ENCODE measurements at regions not wholly inside any gene's neighbourhood (a gene's known extent, or its start where the extent isn't known, plus 50 kb on each side); places are given as distances from the start of the nearest gene placed in this dataset.

DNA sequence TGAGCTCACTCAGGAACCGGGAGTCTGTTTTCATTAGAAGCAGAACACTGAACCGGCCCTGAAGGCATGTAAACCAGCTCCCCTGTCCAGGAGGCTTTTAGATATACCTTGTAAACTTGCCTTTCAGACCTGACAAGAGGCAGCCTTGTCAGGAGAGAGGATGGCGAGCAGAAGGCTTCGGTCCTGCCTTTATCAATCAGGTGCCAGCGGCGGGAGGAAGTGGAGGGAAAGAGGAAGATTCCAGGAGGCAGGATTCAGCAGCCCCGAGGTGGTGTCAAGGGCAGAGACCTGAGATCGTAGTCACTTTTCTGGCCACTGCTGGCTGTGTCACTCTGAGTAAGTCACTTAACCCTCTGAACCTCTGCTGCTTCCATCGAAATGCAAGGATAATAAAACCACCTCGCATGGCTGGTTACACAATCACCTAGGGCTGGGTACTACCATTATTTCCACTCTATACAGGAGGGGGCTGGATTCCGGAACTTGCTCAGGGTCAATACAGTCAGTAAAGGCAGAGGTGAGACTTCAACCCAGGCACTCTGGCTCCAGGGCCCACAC lies 181.0 kb downstream of the CHST1 start (continued):
- no peak for TF ChIP-seq MYBL2 (CRISPR knock-in tag; IDR thresholded peaks at IDR 0.05)
- no peak for TF ChIP-seq KAT7 (CRISPR knock-in tag; IDR thresholded peaks at IDR 0.05; ENCODE audit: borderline replicate concordance)
- TF ChIP-seq TP53 (CRISPR knock-in tag; IDR thresholded peaks at IDR 0.05) = no peak
- TF ChIP-seq, protein P1, sequence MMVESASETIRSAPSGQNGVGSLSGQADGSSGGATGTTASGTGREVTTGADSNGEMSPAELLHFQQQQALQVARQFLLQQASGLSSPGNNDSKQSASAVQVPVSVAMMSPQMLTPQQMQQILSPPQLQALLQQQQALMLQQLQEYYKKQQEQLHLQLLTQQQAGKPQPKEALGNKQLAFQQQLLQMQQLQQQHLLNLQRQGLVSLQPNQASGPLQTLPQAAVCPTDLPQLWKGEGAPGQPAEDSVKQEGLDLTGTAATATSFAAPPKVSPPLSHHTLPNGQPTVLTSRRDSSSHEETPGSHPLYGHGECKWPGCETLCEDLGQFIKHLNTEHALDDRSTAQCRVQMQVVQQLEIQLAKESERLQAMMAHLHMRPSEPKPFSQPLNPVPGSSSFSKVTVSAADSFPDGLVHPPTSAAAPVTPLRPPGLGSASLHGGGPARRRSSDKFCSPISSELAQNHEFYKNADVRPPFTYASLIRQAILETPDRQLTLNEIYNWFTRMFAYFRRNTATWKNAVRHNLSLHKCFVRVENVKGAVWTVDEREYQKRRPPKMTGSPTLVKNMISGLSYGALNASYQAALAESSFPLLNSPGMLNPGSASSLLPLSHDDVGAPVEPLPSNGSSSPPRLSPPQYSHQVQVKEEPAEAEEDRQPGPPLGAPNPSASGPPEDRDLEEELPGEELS (CRISPR knock-in tag; IDR thresholded peaks at IDR 0.05) = no peak

DNA sequence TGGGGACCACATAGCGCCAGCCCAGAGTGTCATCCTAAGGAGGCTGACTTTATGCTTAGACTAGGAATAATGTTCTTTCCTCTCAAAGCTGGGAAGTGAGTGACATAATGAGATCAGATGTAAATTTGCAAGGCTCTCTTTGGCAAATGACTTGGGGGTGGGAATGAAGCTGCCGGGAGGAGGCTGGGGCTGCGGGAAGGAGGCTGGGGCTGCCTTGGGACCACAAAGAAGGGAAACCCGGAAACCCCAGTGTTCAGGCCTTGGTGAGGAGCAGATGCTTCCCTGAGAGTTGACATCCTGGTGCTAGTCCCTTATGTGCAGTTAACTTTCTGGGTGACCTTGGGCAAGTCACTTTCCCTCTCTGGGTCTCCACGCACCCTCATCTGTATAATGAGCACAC lies 182.0 kb downstream of the CHST1 start:
- Mint-ChIP-seq H3K4me3 (no peak overlapping the region), H3K27ac (no peak overlapping the region), H3K36me3 (no peaks in the 10 kb centered on the region), H3K9me3 (peaks cover 5% of the 10 kb centered on the region; the same call in 1 of the 2 replicates), H3K4me1 (peaks cover 14% of the 10 kb centered on the region), H3K27me3 (ENCODE audit: low read depth) (no peaks in the 10 kb centered on the region; the same call in 1 of the 2 replicates)
- ChIA-PET CTCF (interaction anchor here (1.5 to 2.6 kb wide), 2 partner anchors 172 to 288 kb away, joined by 7 to 8 read pairs; no protein-coding TSS in a partner anchor), POLR2A (no interaction called here)
- TF ChIP-seq, protein P2, sequence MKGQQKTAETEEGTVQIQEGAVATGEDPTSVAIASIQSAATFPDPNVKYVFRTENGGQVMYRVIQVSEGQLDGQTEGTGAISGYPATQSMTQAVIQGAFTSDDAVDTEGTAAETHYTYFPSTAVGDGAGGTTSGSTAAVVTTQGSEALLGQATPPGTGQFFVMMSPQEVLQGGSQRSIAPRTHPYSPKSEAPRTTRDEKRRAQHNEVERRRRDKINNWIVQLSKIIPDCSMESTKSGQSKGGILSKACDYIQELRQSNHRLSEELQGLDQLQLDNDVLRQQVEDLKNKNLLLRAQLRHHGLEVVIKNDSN (CRISPR knock-in tag; IDR thresholded peaks at IDR 0.05) = no peak
- TF ChIP-seq, protein P3, sequence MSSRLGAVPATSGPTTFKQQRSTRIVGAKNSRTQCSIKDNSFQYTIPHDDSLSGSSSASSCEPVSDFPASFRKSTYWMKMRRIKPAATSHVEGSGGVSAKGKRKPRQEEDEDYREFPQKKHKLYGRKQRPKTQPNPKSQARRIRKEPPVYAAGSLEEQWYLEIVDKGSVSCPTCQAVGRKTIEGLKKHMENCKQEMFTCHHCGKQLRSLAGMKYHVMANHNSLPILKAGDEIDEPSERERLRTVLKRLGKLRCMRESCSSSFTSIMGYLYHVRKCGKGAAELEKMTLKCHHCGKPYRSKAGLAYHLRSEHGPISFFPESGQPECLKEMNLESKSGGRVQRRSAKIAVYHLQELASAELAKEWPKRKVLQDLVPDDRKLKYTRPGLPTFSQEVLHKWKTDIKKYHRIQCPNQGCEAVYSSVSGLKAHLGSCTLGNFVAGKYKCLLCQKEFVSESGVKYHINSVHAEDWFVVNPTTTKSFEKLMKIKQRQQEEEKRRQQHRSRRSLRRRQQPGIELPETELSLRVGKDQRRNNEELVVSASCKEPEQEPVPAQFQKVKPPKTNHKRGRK (CRISPR knock-in tag; IDR thresholded peaks at IDR 0.05; ENCODE audit: borderline replicate concordance) = no peak
- TF ChIP-seq, protein P4, sequence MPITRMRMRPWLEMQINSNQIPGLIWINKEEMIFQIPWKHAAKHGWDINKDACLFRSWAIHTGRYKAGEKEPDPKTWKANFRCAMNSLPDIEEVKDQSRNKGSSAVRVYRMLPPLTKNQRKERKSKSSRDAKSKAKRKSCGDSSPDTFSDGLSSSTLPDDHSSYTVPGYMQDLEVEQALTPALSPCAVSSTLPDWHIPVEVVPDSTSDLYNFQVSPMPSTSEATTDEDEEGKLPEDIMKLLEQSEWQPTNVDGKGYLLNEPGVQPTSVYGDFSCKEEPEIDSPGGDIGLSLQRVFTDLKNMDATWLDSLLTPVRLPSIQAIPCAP (CRISPR knock-in tag; IDR thresholded peaks at IDR 0.05) = no peak
- no peak for TF ChIP-seq ZNF138 (CRISPR knock-in tag; conservative IDR thresholded peaks at IDR 0.05)
- TF ChIP-seq, protein P5, sequence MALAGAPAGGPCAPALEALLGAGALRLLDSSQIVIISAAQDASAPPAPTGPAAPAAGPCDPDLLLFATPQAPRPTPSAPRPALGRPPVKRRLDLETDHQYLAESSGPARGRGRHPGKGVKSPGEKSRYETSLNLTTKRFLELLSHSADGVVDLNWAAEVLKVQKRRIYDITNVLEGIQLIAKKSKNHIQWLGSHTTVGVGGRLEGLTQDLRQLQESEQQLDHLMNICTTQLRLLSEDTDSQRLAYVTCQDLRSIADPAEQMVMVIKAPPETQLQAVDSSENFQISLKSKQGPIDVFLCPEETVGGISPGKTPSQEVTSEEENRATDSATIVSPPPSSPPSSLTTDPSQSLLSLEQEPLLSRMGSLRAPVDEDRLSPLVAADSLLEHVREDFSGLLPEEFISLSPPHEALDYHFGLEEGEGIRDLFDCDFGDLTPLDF (CRISPR knock-in tag; IDR thresholded peaks at IDR 0.05) = no peak
- no peak for DNase-seq (ENCODE audit: low spot score)
- ATAC-seq = no peak

DNA sequence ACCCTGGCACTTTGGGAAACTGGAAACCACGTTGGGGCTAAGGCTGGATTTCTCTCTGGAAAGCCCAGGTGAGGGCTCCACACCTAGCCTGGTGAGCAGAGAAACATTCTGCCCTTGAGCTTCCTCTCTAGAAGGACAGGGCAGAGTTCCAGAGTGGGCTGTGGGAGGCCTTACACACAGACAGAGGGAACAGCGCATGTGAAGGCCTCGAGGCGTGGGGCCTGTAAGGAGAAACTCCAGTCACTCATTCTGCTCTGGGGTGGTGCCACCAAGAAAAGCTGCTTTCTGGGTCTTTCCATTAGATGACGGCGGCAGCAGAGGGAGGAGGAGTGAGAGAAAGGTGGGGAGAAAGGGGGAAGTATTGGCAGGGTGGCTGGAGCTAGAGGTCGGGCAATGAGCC lies 183.1 kb downstream of the CHST1 start:
- H3K9me3 Mint-ChIP-seq = peaks cover 5% of the 10 kb centered on the region; the same call in 1 of the 2 replicates
- H3K4me3 Mint-ChIP-seq = no peak overlapping the region
- no peaks in the 10 kb centered on the region for H3K36me3 Mint-ChIP-seq
- H3K27me3 Mint-ChIP-seq (ENCODE audit: low read depth) = no peaks in the 10 kb centered on the region; the same call in 1 of the 2 replicates
- TF ChIP-seq ETV6 (CRISPR knock-in tag; IDR thresholded peaks at IDR 0.05) = no peak
- TF ChIP-seq, protein P6, sequence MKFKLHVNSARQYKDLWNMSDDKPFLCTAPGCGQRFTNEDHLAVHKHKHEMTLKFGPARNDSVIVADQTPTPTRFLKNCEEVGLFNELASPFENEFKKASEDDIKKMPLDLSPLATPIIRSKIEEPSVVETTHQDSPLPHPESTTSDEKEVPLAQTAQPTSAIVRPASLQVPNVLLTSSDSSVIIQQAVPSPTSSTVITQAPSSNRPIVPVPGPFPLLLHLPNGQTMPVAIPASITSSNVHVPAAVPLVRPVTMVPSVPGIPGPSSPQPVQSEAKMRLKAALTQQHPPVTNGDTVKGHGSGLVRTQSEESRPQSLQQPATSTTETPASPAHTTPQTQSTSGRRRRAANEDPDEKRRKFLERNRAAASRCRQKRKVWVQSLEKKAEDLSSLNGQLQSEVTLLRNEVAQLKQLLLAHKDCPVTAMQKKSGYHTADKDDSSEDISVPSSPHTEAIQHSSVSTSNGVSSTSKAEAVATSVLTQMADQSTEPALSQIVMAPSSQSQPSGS (CRISPR knock-in tag; IDR thresholded peaks at IDR 0.05; ENCODE audit: borderline replicate concordance, low read depth) = no peak
- TF ChIP-seq, protein P7, sequence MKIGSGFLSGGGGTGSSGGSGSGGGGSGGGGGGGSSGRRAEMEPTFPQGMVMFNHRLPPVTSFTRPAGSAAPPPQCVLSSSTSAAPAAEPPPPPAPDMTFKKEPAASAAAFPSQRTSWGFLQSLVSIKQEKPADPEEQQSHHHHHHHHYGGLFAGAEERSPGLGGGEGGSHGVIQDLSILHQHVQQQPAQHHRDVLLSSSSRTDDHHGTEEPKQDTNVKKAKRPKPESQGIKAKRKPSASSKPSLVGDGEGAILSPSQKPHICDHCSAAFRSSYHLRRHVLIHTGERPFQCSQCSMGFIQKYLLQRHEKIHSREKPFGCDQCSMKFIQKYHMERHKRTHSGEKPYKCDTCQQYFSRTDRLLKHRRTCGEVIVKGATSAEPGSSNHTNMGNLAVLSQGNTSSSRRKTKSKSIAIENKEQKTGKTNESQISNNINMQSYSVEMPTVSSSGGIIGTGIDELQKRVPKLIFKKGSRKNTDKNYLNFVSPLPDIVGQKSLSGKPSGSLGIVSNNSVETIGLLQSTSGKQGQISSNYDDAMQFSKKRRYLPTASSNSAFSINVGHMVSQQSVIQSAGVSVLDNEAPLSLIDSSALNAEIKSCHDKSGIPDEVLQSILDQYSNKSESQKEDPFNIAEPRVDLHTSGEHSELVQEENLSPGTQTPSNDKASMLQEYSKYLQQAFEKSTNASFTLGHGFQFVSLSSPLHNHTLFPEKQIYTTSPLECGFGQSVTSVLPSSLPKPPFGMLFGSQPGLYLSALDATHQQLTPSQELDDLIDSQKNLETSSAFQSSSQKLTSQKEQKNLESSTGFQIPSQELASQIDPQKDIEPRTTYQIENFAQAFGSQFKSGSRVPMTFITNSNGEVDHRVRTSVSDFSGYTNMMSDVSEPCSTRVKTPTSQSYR (CRISPR knock-in tag; IDR thresholded peaks at IDR 0.05) = no peak
- no peak for TF ChIP-seq OVOL2 (CRISPR knock-in tag; IDR thresholded peaks at IDR 0.05; ENCODE audit: borderline replicate concordance)
- TF ChIP-seq, protein P8, sequence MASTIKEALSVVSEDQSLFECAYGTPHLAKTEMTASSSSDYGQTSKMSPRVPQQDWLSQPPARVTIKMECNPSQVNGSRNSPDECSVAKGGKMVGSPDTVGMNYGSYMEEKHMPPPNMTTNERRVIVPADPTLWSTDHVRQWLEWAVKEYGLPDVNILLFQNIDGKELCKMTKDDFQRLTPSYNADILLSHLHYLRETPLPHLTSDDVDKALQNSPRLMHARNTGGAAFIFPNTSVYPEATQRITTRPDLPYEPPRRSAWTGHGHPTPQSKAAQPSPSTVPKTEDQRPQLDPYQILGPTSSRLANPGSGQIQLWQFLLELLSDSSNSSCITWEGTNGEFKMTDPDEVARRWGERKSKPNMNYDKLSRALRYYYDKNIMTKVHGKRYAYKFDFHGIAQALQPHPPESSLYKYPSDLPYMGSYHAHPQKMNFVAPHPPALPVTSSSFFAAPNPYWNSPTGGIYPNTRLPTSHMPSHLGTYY (CRISPR knock-in tag; IDR thresholded peaks at IDR 0.05) = no peak
- TF ChIP-seq, protein P9, sequence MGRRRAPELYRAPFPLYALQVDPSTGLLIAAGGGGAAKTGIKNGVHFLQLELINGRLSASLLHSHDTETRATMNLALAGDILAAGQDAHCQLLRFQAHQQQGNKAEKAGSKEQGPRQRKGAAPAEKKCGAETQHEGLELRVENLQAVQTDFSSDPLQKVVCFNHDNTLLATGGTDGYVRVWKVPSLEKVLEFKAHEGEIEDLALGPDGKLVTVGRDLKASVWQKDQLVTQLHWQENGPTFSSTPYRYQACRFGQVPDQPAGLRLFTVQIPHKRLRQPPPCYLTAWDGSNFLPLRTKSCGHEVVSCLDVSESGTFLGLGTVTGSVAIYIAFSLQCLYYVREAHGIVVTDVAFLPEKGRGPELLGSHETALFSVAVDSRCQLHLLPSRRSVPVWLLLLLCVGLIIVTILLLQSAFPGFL (CRISPR knock-in tag; IDR thresholded peaks at IDR 0.05; ENCODE audit: borderline replicate concordance) = no peak
- DNase-seq (ENCODE audit: low spot score) (no peak), ATAC-seq (no peak)
- H3K4me1 Mint-ChIP-seq = peaks cover 14% of the 10 kb centered on the region
- ChIA-PET CTCF (interaction anchor here (0.8 kb wide), 1 partner anchor 82 kb away, joined by 3 read pairs; no protein-coding TSS in a partner anchor), POLR2A (no interaction called here)
- H3K27ac Mint-ChIP-seq = no peak overlapping the region
